K562 (cell line): ENCODE measurements at regions not wholly inside any gene's neighbourhood (a gene's known extent, or its start where the extent isn't known, plus 50 kb on each side); places are given as distances from the start of the nearest gene placed in this dataset.
"Not testable (repeated sequence)": the region's sequence is repeated elsewhere in the genome, so short reads cannot be mapped to it uniquely, and the experiment has no call there.

Source experiments
- CBFA2T3 ChIP-seq: fragments of 450-650 bp; IDR thresholded peaks from 2 replicates; pipeline ENCODE4 v1.6.1; 2017
- CEBPB ChIP-seq: fragments of 450-650 bp; IDR thresholded peaks from 2 replicates; pipeline ENCODE4 v1.6.1; 2016; ENCODE audit warnings: missing genetic modification characterization, missing compliant biosample characterization
- NFE2 ChIP-seq: IDR thresholded peaks from 2 replicates; pipeline ENCODE4 v1.6.1; 2014; ENCODE audit warnings: antibody characterized with exemption, low read depth
- NR2C1 ChIP-seq, 2 experiments: fragments of 450-650 bp; IDR thresholded peaks; 2 replicates each; pipeline ENCODE4 v1.6.1; 2017; ENCODE audit warnings: mild to moderate bottlenecking in 2 of 2, antibody characterized with exemption in 1 of 2, inconsistent platforms in 1 of 2, missing compliant biosample characterization in 1 of 2, missing genetic modification characterization in 1 of 2
- POLR2A ChIP-seq: fragments of 450-650 bp; conservative IDR thresholded peaks from 2 replicates; pipeline ENCODE4 v1.6.1; 2016
- RFX5 ChIP-seq: IDR thresholded peaks from 2 replicates; pipeline ENCODE4 v1.6.1; 2011; ENCODE audit warnings: low read depth, mild to moderate bottlenecking, improper control_type of control experiment, low read length
- ZNF75A ChIP-seq: fragments of 450-650 bp; formaldehyde crosslinking; IDR thresholded peaks from 2 replicates; pipeline ENCODE4 v1.4.0; 2020; ENCODE audit warnings: mild to moderate bottlenecking

- not testable (repeated sequence) for TF ChIP-seq NR2C1 (IDR thresholded peaks at IDR 0.05); NR2C1 (tag; IDR thresholded peaks at IDR 0.05); NFE2; ZNF75A (CRISPR knock-in tag); CEBPB (tag); POLR2A; RFX5; CBFA2T3
Observed at GRCh38 chr6:105518993-105519392, 116.1 kb upstream of the PREP start.
